GM21529 (cell line): ENCODE measurements at regions not wholly inside any gene's neighbourhood (a gene's known extent, or its start where the extent isn't known, plus 50 kb on each side); places are given as distances from the start of the nearest gene placed in this dataset.
"Not testable (repeated sequence)": the region's sequence is repeated elsewhere in the genome, so short reads cannot be mapped to it uniquely, and the experiment has no call there.

Experiments used
- ATAC-seq: cut with Tn5 transposase; IDR thresholded peaks from one replicate; pipeline ENCODE4 v1.9.1; 2021; ENCODE audit not compliant: unreplicated experiment

DNA sequence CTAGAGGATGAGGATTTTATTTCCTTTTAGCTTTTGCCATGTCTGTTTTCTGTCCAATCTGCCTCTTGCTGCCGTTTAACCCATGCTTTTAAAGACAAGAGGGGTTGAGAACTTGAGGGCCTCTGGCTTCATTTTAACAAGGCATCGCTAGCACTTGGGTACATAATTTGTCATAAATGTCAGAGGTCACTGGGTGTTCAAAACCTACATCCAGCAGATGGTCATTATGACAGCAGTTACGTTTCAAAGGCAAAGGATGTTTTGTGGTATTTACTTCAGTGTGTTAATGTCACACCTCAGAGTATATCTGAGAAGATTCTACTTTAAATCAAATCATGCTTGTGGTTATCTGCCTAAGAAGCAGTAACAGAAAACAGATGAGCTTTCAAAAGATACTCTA lies 918.3 kb downstream of the NR2F1-AS1 start:
- ATAC-seq, result no peak

GRCh38 chr5:92659246-92659645 lies 921.8 kb downstream of the NR2F1-AS1 start:
- ATAC-seq, result no peak

DNA sequence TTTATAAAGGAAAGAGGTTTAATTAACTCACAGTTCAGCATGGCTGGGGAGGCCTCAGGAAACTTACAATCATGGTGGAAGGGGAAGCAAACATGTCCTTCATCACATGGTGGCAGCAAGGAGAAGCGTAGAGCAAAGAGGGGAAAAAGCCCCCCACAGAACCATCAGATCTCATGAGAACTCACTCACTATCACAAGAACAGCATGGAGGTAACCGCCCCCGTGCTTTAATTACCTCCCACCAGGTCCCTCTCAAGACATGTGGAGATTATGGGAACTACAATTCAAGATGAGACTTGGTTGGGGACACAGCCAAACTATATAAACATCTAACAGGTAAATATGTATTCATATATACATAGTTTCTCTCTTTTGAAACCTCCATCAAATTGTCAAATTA lies 926.4 kb downstream of the NR2F1-AS1 start:
- not testable (repeated sequence) for ATAC-seq

DNA sequence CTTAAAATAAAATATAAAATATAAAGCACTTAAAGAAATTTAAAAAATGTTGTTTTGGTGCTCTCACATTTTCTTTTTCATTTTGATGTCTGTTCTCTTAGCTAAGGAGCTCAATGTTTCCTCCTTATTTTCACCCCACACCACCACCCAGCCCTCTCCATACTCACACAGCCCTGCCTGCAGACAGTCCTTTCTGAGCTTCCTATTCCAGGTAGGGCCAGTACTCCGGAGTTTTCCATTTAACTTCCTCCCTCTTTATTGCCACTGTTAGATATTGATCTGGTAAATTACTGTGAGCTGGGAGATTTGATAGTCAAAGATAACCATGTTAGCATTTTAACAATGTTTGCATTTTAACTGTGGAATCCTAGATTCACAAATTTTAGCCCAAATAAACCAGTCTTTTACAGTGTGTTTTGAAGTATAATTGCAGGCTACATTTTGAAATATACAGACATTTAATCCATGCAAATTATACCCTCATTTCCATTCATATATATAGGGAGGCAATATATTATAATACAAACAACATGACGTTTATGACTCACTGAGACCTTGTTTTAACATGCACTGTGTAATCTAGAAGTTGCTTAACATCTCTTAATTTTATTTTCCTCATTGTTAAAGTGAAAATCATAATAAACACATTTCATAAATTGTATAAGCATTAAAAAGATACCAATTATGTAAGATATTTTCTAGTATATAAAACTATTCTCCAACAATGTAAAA lies 927.1 kb downstream of the NR2F1-AS1 start:
- no peak for ATAC-seq

DNA sequence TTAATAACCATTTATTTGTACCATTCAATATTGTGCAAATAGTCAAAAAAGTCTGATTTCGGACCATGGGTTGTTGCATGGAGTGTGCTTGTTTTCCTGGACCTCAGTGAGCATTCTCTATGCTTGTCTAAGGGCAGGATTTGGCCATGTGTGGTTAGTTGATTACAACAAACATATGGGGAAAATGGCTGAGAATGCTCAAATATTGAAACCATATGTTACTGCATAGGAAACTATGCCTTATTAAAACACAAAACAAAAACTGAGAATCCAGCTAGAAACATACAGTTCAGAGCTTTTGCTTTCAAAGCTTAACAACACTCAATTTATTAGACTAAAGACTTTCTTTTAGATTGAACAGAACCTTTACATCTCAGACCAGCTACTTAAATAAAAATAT lies 928.3 kb downstream of the NR2F1-AS1 start:
- ATAC-seq, result no peak

- no peak for ATAC-seq
Observed at GRCh38 chr5:92644266-92644886, 936.6 kb downstream of the NR2F1-AS1 start.

- ATAC-seq, result no peak
Observed at GRCh38 chr5:92641031-92641962, 939.7 kb downstream of the NR2F1-AS1 start.

DNA sequence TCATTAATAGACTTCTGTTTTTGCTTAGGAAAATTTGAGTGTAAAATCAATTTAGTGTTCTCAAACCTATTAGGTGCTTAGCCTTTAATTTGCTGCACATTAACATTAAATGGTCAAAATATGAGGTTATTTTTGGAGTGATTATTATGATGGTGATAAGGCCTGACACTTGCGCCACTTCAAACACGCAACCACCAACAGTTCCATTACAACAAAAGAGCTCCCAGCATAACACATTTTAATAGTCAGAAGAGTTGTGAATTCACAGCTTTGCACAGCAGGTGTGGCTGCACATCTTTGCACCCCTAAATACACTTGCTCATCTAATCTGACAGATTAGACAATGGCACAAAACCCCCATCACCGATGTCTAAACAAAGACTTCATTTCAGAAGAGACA lies 940.7 kb downstream of the NR2F1-AS1 start:
- no peak for ATAC-seq

DNA sequence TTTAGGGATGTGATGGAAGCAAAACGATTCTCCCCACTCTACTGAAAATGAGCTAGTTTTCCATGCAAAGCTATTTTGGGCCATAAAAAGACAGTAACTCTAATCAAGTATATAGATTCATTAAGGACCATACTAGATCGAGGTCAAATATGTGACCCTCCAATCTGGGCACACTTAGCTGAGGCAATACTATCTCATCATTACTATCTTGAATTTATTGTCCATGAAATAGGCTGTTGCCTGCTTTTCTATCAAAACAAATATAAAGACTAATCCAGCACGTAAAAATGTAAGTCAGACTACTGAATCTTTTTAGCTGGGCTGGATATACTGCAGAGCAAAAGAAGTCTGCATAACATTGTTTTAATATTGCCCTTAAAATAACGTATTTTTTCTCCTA lies 943.1 kb downstream of the NR2F1-AS1 start:
- ATAC-seq, result no peak

DNA sequence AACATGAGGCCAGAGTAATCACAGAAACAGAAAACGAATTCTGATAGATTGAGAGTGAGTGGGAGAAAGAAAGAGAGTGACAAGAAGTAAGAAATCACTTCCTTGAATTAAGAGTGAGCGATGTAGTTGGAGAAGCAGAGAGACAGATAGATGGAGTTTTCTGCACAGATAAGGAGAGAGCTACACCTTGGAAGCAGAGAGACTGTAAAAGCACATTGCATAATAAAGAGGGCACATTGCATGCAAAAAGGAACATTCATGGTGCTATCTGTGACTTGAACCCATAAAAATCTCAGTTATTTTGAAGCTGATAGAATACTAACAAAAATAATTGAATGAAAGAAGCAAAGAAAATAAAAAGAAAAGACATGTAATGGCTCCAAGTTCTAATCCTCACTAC lies 943.8 kb downstream of the NR2F1-AS1 start:
- ATAC-seq, result no peak

GRCh38 chr5:92635001-92635461 lies 946.0 kb downstream of the NR2F1-AS1 start:
- no peak for ATAC-seq

DNA sequence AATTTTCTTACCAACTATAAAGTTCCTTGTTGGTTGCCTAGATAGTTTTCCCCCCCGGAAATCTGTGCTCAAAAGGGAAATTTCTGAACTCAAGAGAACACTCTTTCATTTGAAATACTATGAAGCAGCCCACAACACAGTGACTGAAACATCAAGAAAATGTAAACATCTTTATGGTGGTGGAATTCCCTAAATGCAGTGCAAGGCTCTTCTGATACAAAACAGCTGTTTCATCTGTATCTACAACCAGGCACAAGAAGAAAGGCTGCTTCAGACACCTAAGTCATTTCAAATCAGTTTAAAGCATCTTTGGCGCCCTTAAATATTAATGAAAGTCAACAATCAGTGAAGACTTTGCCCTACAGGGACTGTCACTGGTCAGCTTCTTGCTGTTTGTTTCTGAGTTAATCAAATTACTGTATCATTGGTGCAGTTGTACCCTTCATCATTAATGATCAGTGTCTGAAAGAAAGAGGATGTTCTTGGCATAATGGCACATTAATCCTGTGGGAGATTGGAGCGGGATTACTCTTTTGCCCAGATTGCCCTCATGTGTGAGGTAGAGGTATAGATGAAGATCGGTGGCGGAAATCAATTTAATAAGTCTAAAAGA lies 947.0 kb downstream of the NR2F1-AS1 start:
- no peak for ATAC-seq

- no peak for ATAC-seq
Observed at GRCh38 chr5:92633176-92633575, 947.8 kb downstream of the NR2F1-AS1 start.

DNA sequence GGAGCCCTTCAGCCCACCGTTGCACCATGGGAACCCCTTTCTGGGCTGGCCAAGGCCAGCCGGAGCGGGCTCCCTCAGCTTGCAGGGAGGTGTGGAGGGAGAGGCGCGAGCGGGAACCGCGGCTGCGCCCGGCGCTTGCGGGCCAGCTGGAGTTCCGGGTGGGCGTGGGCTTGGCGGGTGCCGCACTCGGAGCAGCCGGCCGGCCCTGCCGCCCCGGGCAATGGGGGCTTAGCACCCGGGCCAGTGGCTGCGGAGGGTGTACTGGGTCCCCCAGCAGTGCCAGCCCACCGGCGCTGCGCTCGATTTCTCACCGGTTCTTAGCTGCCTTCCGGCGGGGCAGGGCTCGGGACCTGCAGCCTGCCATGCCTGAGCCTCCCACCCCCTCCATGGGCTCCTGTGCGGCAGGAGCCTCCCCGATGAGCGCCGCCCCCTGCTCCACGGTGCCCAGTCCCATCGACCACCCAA lies 949.8 kb downstream of the NR2F1-AS1 start:
- not testable (repeated sequence) for ATAC-seq

DNA sequence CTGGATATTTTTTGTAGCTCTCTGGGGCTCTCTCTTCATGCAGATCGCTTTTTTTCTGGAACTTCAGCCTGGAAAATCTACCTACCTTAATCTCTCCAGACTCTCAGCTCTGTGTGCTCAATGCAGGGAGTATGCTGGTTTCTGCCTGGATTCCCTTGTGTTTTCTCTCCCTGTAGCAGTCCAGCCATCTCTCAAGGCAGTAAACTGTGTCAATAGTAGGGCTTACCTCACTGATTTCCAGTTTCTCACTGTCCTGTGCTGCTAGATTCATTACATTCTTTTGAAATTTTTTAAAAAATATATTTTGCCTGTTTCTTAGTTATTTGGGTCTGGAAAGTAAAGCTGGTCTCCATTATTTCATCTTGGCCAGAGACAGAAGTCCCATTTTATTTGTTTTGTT lies 951.4 kb downstream of the NR2F1-AS1 start:
- ATAC-seq, result no peak

DNA sequence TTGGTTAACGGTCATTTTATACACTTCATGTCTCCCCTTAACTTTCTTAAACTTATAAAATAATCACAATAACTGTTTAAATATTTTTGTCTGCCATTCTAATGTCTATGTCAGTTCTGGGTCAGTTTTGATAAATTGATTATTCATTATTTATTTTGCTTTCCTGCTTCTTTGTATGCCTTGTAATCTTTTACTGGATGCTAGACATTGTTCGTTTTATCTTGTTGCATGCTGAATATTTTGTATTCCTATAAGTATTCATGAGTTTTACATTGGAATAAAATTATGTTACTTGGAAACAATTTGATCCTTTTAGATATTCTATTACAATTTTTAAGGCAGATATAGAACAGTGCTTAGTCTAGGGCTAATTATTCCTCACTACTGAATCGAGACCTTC lies 952.0 kb downstream of the NR2F1-AS1 start:
- no peak for ATAC-seq

DNA sequence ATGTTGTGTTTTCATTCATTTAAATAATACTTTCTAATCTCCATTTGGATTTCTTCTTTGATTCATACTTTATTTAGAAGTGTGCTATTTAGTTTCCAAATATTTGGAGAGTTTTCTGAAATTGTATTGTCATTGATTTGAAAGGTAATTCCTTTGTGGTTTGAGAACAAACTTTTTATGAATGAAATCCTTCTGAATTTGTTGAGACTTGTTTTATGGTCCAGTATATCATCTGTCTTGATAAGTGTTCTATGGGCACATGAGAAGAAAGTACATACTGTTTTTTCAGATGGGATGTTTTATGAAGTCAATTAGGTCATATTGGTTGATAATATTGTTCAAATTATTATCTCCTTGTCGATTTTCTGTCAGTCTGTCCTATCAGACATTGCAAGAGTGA lies 953.8 kb downstream of the NR2F1-AS1 start:
- no peak for ATAC-seq

GRCh38 chr5:92616085-92616484 lies 964.9 kb downstream of the NR2F1-AS1 start:
- no peak for ATAC-seq

GRCh38 chr5:92613546-92613945 lies 967.5 kb downstream of the NR2F1-AS1 start:
- no peak for ATAC-seq

GRCh38 chr5:92610435-92610834 lies 970.6 kb downstream of the NR2F1-AS1 start:
- not testable (repeated sequence) for ATAC-seq

DNA sequence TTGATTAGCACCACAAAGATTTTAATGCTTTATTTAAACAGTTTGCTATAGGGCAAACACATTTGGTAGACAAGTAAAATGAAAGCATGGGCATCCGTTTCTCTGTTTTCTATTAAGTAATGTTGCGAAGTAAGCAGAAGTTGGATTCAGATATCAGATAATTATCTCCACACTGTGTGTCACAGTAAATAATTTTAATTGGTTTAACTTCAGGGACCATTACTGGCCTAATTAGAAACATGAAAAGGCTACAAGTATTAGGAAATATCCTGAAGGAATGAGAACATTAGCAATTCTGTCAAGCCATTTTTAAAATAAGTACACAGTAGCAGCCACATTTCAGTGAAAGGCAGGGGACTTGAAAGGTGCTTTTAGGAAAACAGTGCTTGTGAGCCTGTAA lies 975.4 kb downstream of the NR2F1-AS1 start:
- ATAC-seq, result no peak
